ENCODE measurements at regions not wholly inside any gene's neighbourhood (a gene's known extent, or its start where the extent isn't known, plus 50 kb on each side); places are given as distances from the start of the nearest gene placed in this dataset.

- TF ChIP-seq POLR2A (IDR thresholded peaks at IDR 0.05) (no peak), CTCF (IDR thresholded peaks at IDR 0.05) (no peak)
These were observed 862.6 kb downstream of the EFNB2 start for GRCh38 chr13:105672881-105673280.
